Loucy (cell line): ENCODE measurements at regions not wholly inside any gene's neighbourhood (a gene's known extent, or its start where the extent isn't known, plus 50 kb on each side); places are given as distances from the start of the nearest gene placed in this dataset.

Experiments used
- H2AFZ ChIP-seq: fragments of 200-600 bp; sonication (generic); 2 replicates; pipeline ENCODE4 v1.6.0; 2016; ENCODE audit warnings: antibody characterized with exemption, mild to moderate bottlenecking, low read length, moderate library complexity
- H3F3A ChIP-seq: fragments of 200-600 bp; 2 replicates; pipeline ENCODE4 v1.6.0; 2016; ENCODE audit warnings: antibody characterized with exemption, low read depth, mild to moderate bottlenecking
- H3K27me3 ChIP-seq: fragments of 200-600 bp; sonication (generic); 2 replicates; pipeline ENCODE4 v1.6.1; 2014; ENCODE audit warnings: low read length, mild to moderate bottlenecking; ENCODE audit not compliant: insufficient read depth, poor library complexity, severe bottlenecking
- H3K36me3 ChIP-seq: fragments of 200-600 bp; sonication (generic); 2 replicates; pipeline ENCODE4 v1.6.1; 2016; ENCODE audit warnings: low read length; ENCODE audit not compliant: insufficient read depth
- H3K4me1 ChIP-seq: fragments of 200-600 bp; sonication (generic); 2 replicates; pipeline ENCODE4 v1.5.1; 2014; ENCODE audit warnings: low read length, mild to moderate bottlenecking; ENCODE audit not compliant: insufficient read depth, poor library complexity, severe bottlenecking
- H3K4me2 ChIP-seq: fragments of 200-600 bp; sonication (generic); 2 replicates; pipeline ENCODE4 v1.6.0; 2014; ENCODE audit warnings: antibody characterized with exemption, low read length, low read depth, mild to moderate bottlenecking; ENCODE audit not compliant: poor library complexity, severe bottlenecking
- H3K4me3 ChIP-seq: fragments of 200-600 bp; sonication (generic); 2 replicates; pipeline ENCODE4 v1.5.1; 2014; ENCODE audit warnings: low read length, mild to moderate bottlenecking, mixed read lengths; ENCODE audit not compliant: poor library complexity, severe bottlenecking
- H3K79me2 ChIP-seq: fragments of 200-600 bp; sonication (generic); 2 replicates; pipeline ENCODE4 v1.6.1; 2014; ENCODE audit warnings: low read length; ENCODE audit not compliant: insufficient read depth
- H3K9ac ChIP-seq: fragments of 200-600 bp; sonication (generic); 2 replicates; pipeline ENCODE4 v1.6.0; 2014; ENCODE audit warnings: mild to moderate bottlenecking, low read depth, low read length, moderate library complexity; ENCODE audit not compliant: poor library complexity, severe bottlenecking
- H3K9me2 ChIP-seq: fragments of 200-600 bp; sonication (generic); replicated peaks from 2 replicates; pipeline ENCODE4 v1.6.1; 2016; ENCODE audit warnings: low read depth, low read length, mixed read lengths
- H3K9me3 ChIP-seq: fragments of 200-600 bp; sonication (generic); 2 replicates; pipeline ENCODE4 v1.6.1; 2014; ENCODE audit warnings: mild to moderate bottlenecking, antibody characterized with exemption, low read length, low read depth; ENCODE audit not compliant: insufficient read depth
- H4K20me1 ChIP-seq: fragments of 200-600 bp; sonication (generic); 2 replicates; pipeline ENCODE4 v1.6.0; 2014; ENCODE audit warnings: antibody characterized with exemption, low read length, mild to moderate bottlenecking; ENCODE audit not compliant: insufficient read depth, poor library complexity, severe bottlenecking
- EZH2phosphoT487 ChIP-seq: fragments of 200-600 bp; IDR thresholded peaks from 2 replicates; pipeline ENCODE4 v1.6.1; 2018; ENCODE audit warnings: antibody characterized with exemption, mild to moderate bottlenecking, moderate library complexity, borderline replicate concordance
- TF ChIP-seq, protein P1 (sequence below): fragments of 200-600 bp; sonication (generic); conservative IDR thresholded peaks from 2 replicates; pipeline ENCODE4 v1.5.1; 2014; ENCODE audit warnings: mild to moderate bottlenecking, antibody characterized with exemption, low read length

DNA sequence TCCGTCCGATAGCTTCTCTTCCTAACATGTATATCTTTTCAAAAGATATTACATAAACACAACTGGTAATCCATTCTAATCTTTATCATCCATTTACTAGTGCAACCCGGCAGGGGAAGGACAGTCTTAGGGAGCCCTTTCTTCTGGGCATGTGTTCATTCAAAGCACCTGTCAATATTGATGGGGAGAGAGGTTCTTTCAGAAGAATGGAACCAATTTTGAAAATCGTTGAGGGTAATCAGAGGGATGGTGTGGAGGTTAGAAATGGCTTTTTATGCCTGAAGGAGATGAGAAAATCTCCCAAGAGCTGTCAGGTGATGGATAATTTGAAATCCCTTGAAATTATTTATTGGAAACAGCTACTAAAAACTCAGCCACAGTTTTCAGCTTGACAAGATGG lies 561.9 kb upstream of the DCC start:
- no peaks in the 10 kb centered on the region for H3K79me2 ChIP-seq
- 0 out of 2 replicates have a peak, but pooled peaks cover 2% of the 10 kb centered on the region for H3K9me3 ChIP-seq

DNA sequence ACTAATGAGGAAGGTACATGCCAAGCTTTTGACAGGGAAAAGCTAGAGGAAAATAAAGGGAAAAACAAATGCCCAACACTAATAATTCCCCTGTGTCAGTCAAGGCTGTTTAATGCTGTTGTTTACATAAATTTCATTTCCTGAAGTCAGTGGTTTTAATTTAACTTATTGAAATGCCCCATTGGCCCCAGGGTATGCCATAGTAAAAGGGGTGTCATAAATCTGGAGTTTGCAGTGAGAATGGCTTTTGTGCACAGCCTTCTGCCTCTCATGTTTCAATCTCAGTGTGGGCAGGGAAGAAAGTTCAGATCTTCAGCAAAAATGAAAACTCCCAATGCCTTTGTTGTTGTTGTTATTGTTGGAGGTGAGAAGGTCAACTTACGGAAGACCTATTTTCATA lies 550.1 kb upstream of the DCC start:
- Histone ChIP-seq H3K4me2 (no peak overlapping the region), H3K27me3 (no peaks in the 10 kb centered on the region), H3K9ac (no peak overlapping the region), H4K20me1 (no peaks in the 10 kb centered on the region), H2AFZ (no peak overlapping the region), H3K4me1 (no peaks in the 10 kb centered on the region), H3F3A (no peaks in the 10 kb centered on the region), H3K4me3 (no peak overlapping the region), H3K79me2 (no peaks in the 10 kb centered on the region), H3K9me3 (no peaks in the 10 kb centered on the region), H3K9me2 (no peaks in the 10 kb centered on the region), H3K36me3 (no peaks in the 10 kb centered on the region)
- TF ChIP-seq, protein P1, sequence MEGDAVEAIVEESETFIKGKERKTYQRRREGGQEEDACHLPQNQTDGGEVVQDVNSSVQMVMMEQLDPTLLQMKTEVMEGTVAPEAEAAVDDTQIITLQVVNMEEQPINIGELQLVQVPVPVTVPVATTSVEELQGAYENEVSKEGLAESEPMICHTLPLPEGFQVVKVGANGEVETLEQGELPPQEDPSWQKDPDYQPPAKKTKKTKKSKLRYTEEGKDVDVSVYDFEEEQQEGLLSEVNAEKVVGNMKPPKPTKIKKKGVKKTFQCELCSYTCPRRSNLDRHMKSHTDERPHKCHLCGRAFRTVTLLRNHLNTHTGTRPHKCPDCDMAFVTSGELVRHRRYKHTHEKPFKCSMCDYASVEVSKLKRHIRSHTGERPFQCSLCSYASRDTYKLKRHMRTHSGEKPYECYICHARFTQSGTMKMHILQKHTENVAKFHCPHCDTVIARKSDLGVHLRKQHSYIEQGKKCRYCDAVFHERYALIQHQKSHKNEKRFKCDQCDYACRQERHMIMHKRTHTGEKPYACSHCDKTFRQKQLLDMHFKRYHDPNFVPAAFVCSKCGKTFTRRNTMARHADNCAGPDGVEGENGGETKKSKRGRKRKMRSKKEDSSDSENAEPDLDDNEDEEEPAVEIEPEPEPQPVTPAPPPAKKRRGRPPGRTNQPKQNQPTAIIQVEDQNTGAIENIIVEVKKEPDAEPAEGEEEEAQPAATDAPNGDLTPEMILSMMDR: no peak
- no peak for TF ChIP-seq EZH2phosphoT487

More for the DNA sequence above, 561.9 kb upstream of the DCC start:
- Histone ChIP-seq H3K36me3 (no peaks in the 10 kb centered on the region), H3K9ac (no peak overlapping the region), H3K27me3 (no peaks in the 10 kb centered on the region), H3K4me2 (no peak overlapping the region), H3K4me1 (no peaks in the 10 kb centered on the region), H2AFZ (no peak overlapping the region), H4K20me1 (no peaks in the 10 kb centered on the region), H3F3A (no peaks in the 10 kb centered on the region), H3K4me3 (no peak overlapping the region), H3K9me2 (no peaks in the 10 kb centered on the region)
- TF ChIP-seq, protein P1: no peak
- no peak for TF ChIP-seq EZH2phosphoT487

DNA sequence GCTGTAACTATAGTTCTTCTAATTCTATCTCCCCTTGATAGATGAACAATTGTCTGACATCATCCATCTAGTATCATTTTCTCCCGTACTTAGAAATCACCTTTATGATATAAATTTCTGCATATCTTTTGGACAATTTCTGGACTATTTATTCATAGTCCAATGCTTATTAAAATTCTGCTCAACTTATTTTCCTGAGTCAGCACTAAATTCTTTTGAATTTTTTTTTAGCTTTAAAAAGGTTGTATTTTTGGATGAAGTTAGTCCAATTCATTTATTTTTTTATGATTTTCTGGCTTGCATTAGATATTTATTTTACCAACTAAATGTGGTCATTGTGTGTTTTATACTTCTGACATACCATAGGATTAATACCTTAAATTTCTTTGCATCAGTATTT lies 538.5 kb upstream of the DCC start:
- no peaks in the 10 kb centered on the region for H3K4me1 ChIP-seq
- no peaks in the 10 kb centered on the region for H3K79me2 ChIP-seq
- no peaks in the 10 kb centered on the region for H3F3A ChIP-seq
- TF ChIP-seq, protein P1: no peak
- no peak for TF ChIP-seq EZH2phosphoT487
- no peaks in the 10 kb centered on the region for H3K9me3 ChIP-seq
- no peak overlapping the region for H3K9ac ChIP-seq
- H3K36me3 ChIP-seq: no peaks in the 10 kb centered on the region
- H3K4me2 ChIP-seq: no peak overlapping the region
- H3K4me3 ChIP-seq: no peak overlapping the region
- H4K20me1 ChIP-seq: no peaks in the 10 kb centered on the region
- H3K9me2 ChIP-seq: no peaks in the 10 kb centered on the region; the same call in 1 of the 2 replicates
- no peak overlapping the region for H2AFZ ChIP-seq
- H3K27me3 ChIP-seq: no peaks in the 10 kb centered on the region
